ENCODE measurements at regions not wholly inside any gene's neighbourhood (a gene's known extent, or its start where the extent isn't known, plus 50 kb on each side); places are given as distances from the start of the nearest gene placed in this dataset.

DNA sequence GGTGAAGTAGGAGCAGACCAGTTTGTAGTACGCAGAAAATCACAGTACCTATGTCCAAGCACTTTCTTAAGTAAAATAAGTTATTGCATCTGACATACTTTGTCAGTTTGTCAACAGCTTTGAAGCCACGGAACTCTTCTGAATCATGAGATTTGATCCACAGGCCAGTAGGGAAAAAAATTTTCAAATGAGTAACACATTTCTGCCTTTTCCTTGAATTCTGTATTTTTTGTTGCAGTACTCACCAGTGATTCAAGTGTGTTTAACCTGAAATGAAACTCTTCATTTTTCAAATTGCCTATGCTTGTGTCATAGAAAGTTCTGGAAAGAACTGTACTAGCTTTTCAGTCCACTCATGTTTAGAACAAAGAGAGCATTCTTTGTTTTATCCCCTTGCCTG lies 337.7 kb downstream of the GATA3 start:
- WGBS, 2 donors = 74 to 85% methylated on average over 2 of the region's 2 CpGs
- H3K27ac ChIP-seq (ENCODE audit: low read depth in 2 of 2, low read length in 1 of 2) = no peak overlapping the region
- H3K4me1 ChIP-seq (ENCODE audit: control insufficient read depth in 2 of 2, insufficient read depth in 2 of 2, low read length in 1 of 2) = no peaks in the 10 kb centered on the region
- no peaks in the 10 kb centered on the region for H3K36me3 ChIP-seq (ENCODE audit: control insufficient read depth in 2 of 2, insufficient read depth in 2 of 2, low read length in 1 of 2)
- no peak overlapping the region for H3K4me3 ChIP-seq (ENCODE audit: low read depth in 1 of 2, low read length in 2 of 2)
- H3K9me3 ChIP-seq (ENCODE audit: control insufficient read depth in 2 of 2, insufficient read depth in 1 of 2, low read depth in 1 of 2, low read length in 1 of 2) = no peaks in the 10 kb centered on the region
- peaks cover 0 to 4% of the 10 kb centered on the region in 2 donors for H3K27me3 ChIP-seq (ENCODE audit: control insufficient read depth in 1 of 2, insufficient read depth in 2 of 2, low read length in 2 of 2)

DNA sequence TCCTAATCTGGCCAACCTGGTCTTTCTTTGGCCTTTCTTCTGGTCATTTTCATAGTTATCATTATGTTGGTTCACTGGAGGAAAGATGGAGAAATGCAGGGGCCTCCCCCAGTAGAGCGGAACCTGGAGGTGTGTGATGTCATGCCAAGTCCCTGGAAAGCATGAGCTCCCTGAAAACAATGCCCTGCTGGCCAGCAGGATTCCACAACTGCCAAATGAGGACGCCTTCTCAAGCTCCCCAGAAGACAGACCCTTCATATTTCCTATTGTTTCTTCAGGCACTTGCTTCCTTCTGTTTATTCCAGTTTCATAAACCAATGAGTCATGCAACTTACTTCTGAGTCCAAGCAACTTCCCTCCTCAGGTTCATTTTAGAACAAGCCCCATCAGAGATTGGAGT lies 339.0 kb downstream of the GATA3 start:
- WGBS, 2 donors = 63 to 75% methylated on average over 2 of the region's 2 CpGs
- Histone ChIP-seq H3K4me3 (ENCODE audit: low read depth in 1 of 2, low read length in 2 of 2) (no peak overlapping the region), H3K9me3 (ENCODE audit: control insufficient read depth in 2 of 2, insufficient read depth in 1 of 2, low read depth in 1 of 2, low read length in 1 of 2) (no peaks in the 10 kb centered on the region), H3K27me3 (ENCODE audit: control insufficient read depth in 1 of 2, insufficient read depth in 2 of 2, low read length in 2 of 2) (peaks cover 0 to 4% of the 10 kb centered on the region in 2 donors), H3K36me3 (ENCODE audit: control insufficient read depth in 2 of 2, insufficient read depth in 2 of 2, low read length in 1 of 2) (no peaks in the 10 kb centered on the region), H3K27ac (ENCODE audit: low read depth in 2 of 2, low read length in 1 of 2) (no peak overlapping the region), H3K4me1 (ENCODE audit: control insufficient read depth in 2 of 2, insufficient read depth in 2 of 2, low read length in 1 of 2) (no peaks in the 10 kb centered on the region)

DNA sequence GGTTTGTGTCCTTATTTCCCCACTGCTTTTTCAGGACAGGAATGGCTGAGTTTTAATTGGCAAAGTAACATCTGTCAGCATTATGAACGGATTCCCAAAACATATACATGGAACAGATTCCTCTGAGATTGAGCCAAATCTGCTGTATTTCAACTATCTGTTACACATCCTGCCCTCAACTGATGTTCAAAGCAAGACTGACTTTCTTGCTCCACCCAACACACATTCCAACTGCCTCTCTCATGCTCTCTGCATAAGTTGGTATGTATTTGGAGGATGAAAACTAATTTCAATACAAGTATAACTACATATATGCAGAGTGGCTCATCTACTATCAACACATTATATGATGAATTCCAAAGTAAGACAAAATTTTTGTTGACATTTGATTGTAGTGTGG lies 342.2 kb downstream of the GATA3 start:
- Histone ChIP-seq H3K27ac (ENCODE audit: low read depth in 2 of 2, low read length in 1 of 2) (no peak overlapping the region), H3K9me3 (ENCODE audit: control insufficient read depth in 2 of 2, insufficient read depth in 1 of 2, low read depth in 1 of 2, low read length in 1 of 2) (no peaks in the 10 kb centered on the region), H3K36me3 (ENCODE audit: control insufficient read depth in 2 of 2, insufficient read depth in 2 of 2, low read length in 1 of 2) (no peaks in the 10 kb centered on the region), H3K4me1 (ENCODE audit: control insufficient read depth in 2 of 2, insufficient read depth in 2 of 2, low read length in 1 of 2) (no peaks in the 10 kb centered on the region), H3K27me3 (ENCODE audit: control insufficient read depth in 1 of 2, insufficient read depth in 2 of 2, low read length in 2 of 2) (peaks cover 0 to 4% of the 10 kb centered on the region in 2 donors), H3K4me3 (ENCODE audit: low read depth in 1 of 2, low read length in 2 of 2) (no peak overlapping the region)
- 30 to 53% methylated on average over 1 of the region's 1 CpG for WGBS, 2 donors

DNA sequence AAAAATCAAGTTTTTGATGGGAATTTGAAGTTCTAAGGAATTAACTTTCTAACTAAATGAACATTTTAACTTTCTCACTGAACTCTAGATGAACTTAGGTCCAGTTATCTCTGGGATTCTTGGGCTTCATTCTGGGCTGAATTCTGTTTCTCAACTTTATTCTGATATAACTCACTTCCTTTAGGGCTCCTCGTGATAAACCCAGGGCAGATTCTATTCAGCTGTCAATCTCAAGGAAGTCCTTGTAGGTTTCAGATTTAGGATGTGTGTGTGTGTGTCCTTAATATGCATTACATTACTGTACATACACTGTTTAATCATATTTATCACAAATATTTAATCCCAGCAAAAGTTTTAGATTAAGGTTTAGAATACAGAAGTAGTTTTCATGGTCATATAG lies 344.3 kb downstream of the GATA3 start:
- Histone ChIP-seq H3K27me3 (ENCODE audit: control insufficient read depth in 1 of 2, insufficient read depth in 2 of 2, low read length in 2 of 2) (peaks cover 0 to 4% of the 10 kb centered on the region in 2 donors), H3K4me1 (ENCODE audit: control insufficient read depth in 2 of 2, insufficient read depth in 2 of 2, low read length in 1 of 2) (no peaks in the 10 kb centered on the region), H3K9me3 (ENCODE audit: control insufficient read depth in 2 of 2, insufficient read depth in 1 of 2, low read depth in 1 of 2, low read length in 1 of 2) (no peaks in the 10 kb centered on the region), H3K4me3 (ENCODE audit: low read depth in 1 of 2, low read length in 2 of 2) (no peak overlapping the region), H3K36me3 (ENCODE audit: control insufficient read depth in 2 of 2, insufficient read depth in 2 of 2, low read length in 1 of 2) (no peaks in the 10 kb centered on the region), H3K27ac (ENCODE audit: low read depth in 2 of 2, low read length in 1 of 2) (no peak overlapping the region)
- 40 to 60% methylated on average over 1 of the region's 1 CpG for WGBS, 2 donors

DNA sequence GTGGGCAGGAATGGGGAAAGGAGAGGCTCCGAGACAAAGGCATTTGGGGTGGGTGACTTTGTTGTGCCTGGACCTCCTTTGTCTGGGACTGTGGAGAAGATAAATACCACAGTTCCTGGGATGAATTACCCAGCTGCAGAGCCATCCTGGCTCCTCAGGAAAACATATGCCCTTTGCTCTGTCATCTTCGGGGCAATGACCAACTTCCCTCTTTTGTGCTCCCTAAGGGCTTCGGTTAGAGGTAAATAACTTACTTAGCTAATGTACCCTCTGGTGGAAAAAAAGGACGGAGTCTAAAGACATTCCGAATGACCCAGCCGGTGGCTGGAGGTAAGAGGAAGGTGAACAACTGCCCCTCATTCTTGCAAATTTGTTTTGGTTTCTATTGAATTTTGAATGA lies 345.7 kb downstream of the GATA3 start:
- Histone ChIP-seq H3K27ac (ENCODE audit: low read depth in 2 of 2, low read length in 1 of 2) (no peak overlapping the region), H3K4me1 (ENCODE audit: control insufficient read depth in 2 of 2, insufficient read depth in 2 of 2, low read length in 1 of 2) (no peaks in the 10 kb centered on the region), H3K4me3 (ENCODE audit: low read depth in 1 of 2, low read length in 2 of 2) (no peak overlapping the region), H3K36me3 (ENCODE audit: control insufficient read depth in 2 of 2, insufficient read depth in 2 of 2, low read length in 1 of 2) (no peaks in the 10 kb centered on the region), H3K27me3 (ENCODE audit: control insufficient read depth in 1 of 2, insufficient read depth in 2 of 2, low read length in 2 of 2) (peaks cover 0 to 4% of the 10 kb centered on the region in 2 donors), H3K9me3 (ENCODE audit: control insufficient read depth in 2 of 2, insufficient read depth in 1 of 2, low read depth in 1 of 2, low read length in 1 of 2) (no peaks in the 10 kb centered on the region)
- WGBS, 2 donors = 58 to 70% methylated on average over 6 of the region's 6 CpGs

DNA sequence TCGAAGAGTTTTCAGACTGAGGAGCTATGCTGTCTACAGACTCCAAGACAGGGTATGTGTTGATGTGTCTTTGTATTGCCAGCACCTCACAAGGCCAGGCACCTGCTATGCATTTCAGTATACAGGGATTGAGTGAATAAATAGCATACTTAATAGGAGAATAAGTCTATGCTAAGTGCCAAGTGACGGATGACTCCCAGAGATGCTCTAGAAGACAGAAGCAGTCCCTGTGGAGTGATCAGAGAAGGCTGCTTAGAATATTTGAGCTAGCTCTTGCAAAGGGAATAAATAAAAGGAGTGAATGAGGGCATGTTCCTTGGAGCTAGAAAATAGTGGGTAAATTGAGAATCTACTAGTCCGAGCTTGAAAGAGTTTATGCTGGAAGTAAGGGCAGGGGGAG lies 346.4 kb downstream of the GATA3 start:
- no peaks in the 10 kb centered on the region for H3K36me3 ChIP-seq (ENCODE audit: control insufficient read depth in 2 of 2, insufficient read depth in 2 of 2, low read length in 1 of 2)
- WGBS, 2 donors = 66 to 73% methylated on average over 3 of the region's 3 CpGs

DNA sequence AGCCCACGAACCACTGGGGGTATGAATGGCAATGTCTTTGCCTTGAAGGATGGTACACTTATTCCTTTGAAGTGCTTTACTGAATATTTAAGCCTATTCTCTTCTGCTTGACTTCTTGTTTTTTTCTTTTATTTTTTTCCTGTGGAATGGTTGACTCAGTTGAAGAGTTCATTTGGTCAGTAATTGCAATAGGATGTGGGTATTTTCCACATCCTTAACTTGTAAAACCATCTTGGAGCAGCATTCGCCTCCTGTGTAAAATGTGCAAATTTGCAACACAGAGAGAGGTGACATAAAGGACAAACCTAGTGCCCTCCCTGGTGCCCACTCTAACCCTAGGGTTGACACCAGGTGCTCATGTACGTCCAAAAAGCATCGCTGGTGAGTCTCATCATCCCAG lies 347.0 kb downstream of the GATA3 start:
- Histone ChIP-seq H3K36me3 (ENCODE audit: control insufficient read depth in 2 of 2, insufficient read depth in 2 of 2, low read length in 1 of 2) (no peaks in the 10 kb centered on the region), H3K4me1 (ENCODE audit: control insufficient read depth in 2 of 2, insufficient read depth in 2 of 2, low read length in 1 of 2) (no peaks in the 10 kb centered on the region), H3K27me3 (ENCODE audit: control insufficient read depth in 1 of 2, insufficient read depth in 2 of 2, low read length in 2 of 2) (no peaks in the 10 kb centered on the region), H3K27ac (ENCODE audit: low read depth in 2 of 2, low read length in 1 of 2) (no peak overlapping the region), H3K4me3 (ENCODE audit: low read depth in 1 of 2, low read length in 2 of 2) (no peak overlapping the region), H3K9me3 (ENCODE audit: control insufficient read depth in 2 of 2, insufficient read depth in 1 of 2, low read depth in 1 of 2, low read length in 1 of 2) (no peaks in the 10 kb centered on the region)
- WGBS, 2 donors = 84 to 91% methylated on average over 4 of the region's 4 CpGs

More for the DNA sequence above, 346.4 kb downstream of the GATA3 start:
- no peak overlapping the region for H3K4me3 ChIP-seq (ENCODE audit: low read depth in 1 of 2, low read length in 2 of 2)
- H3K27ac ChIP-seq (ENCODE audit: low read depth in 2 of 2, low read length in 1 of 2) = no peak overlapping the region
- H3K4me1 ChIP-seq (ENCODE audit: control insufficient read depth in 2 of 2, insufficient read depth in 2 of 2, low read length in 1 of 2) = no peaks in the 10 kb centered on the region
- H3K27me3 ChIP-seq (ENCODE audit: control insufficient read depth in 1 of 2, insufficient read depth in 2 of 2, low read length in 2 of 2) = peaks cover 0 to 2% of the 10 kb centered on the region in 2 donors
- H3K9me3 ChIP-seq (ENCODE audit: control insufficient read depth in 2 of 2, insufficient read depth in 1 of 2, low read depth in 1 of 2, low read length in 1 of 2) = no peaks in the 10 kb centered on the region

DNA sequence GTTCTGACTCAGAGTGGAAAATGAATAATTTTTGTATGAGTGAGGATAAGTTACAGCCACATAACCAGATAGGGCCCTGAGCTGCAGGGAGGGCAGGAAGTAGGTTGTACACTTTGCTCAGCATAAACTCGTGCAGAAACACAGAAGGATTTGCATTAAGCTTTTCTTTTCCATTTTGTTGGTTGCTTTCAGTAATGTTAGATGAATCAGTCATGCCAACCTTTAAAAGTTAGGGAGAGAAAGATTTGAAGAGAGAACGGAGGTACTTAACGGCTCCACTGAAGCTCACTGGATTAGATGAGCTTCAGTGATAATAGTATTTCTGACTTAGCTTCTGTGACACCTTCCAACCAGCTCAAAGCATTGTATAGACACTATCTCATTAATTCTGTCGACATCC lies 348.1 kb downstream of the GATA3 start:
- Histone ChIP-seq H3K27me3 (ENCODE audit: control insufficient read depth in 1 of 2, insufficient read depth in 2 of 2, low read length in 2 of 2) (no peaks in the 10 kb centered on the region), H3K4me3 (ENCODE audit: low read depth in 1 of 2, low read length in 2 of 2) (no peak overlapping the region), H3K4me1 (ENCODE audit: control insufficient read depth in 2 of 2, insufficient read depth in 2 of 2, low read length in 1 of 2) (no peaks in the 10 kb centered on the region), H3K9me3 (ENCODE audit: control insufficient read depth in 2 of 2, insufficient read depth in 1 of 2, low read depth in 1 of 2, low read length in 1 of 2) (no peaks in the 10 kb centered on the region), H3K36me3 (ENCODE audit: control insufficient read depth in 2 of 2, insufficient read depth in 2 of 2, low read length in 1 of 2) (no peaks in the 10 kb centered on the region), H3K27ac (ENCODE audit: low read depth in 2 of 2, low read length in 1 of 2) (no peak overlapping the region)
- WGBS, 2 donors = 49 to 50% methylated on average over 4 of the region's 4 CpGs

DNA sequence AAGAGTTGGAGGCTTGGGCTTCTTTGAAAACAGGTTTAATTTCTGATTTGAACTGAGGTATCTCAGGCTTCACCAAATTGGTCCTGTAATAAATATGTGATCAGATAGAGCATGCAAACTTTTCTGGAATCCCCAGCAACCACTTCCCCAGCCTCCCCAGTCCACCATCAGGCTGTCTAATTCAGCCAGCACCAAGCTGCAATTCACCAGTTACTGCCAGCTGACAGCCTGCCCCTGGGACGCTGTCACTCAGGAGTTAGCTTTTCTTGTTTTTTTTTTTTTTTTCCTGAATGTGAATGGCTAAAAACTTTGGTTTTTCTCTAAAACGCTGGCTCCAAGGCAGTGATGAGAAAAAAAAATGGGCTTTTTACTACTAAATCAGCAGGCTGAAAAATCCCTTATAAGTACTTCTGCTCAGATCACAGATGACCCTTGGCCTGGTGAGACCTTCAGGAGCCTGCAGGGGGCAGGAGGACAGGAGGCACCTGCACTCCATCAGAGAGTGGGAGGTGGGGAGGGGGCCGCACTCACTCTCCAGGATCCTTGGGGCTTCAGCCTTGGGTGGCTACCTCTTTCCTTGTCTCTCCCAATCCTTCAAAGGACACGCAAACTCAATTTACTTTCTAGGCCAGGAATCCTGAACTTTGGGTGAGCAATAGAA lies 349.4 kb downstream of the GATA3 start:
- Histone ChIP-seq H3K36me3 (ENCODE audit: control insufficient read depth in 2 of 2, insufficient read depth in 2 of 2, low read length in 1 of 2) (no peaks in the 10 kb centered on the region), H3K27me3 (ENCODE audit: control insufficient read depth in 1 of 2, insufficient read depth in 2 of 2, low read length in 2 of 2) (no peaks in the 10 kb centered on the region), H3K4me1 (ENCODE audit: control insufficient read depth in 2 of 2, insufficient read depth in 2 of 2, low read length in 1 of 2) (no peaks in the 10 kb centered on the region), H3K4me3 (ENCODE audit: low read depth in 1 of 2, low read length in 2 of 2) (no peak overlapping the region), H3K9me3 (ENCODE audit: control insufficient read depth in 2 of 2, insufficient read depth in 1 of 2, low read depth in 1 of 2, low read length in 1 of 2) (no peaks in the 10 kb centered on the region), H3K27ac (ENCODE audit: low read depth in 2 of 2, low read length in 1 of 2) (no peak overlapping the region)
- WGBS, 2 donors = 73 to 75% methylated on average over 4 of the region's 4 CpGs

DNA sequence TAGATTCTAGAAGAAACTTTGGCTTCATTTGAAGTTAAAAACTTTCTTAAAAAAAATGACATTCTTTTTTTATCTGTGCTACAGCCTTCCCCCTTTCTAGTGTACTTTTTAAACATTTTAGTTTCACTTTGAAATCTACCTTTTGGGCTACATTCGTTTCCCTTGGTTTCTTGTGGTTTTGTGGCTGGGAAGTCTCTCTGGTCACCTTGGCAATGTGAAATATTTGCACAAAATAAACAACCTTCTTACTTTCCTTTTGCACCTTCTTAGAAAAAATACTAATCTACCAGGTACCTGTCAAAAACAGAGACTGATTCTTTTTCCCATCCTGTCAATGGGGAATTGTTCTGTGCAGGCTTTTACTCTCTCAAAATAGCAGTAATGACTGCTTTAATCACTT lies 350.2 kb downstream of the GATA3 start:
- no peaks in the 10 kb centered on the region for H3K9me3 ChIP-seq (ENCODE audit: control insufficient read depth in 2 of 2, insufficient read depth in 1 of 2, low read depth in 1 of 2, low read length in 1 of 2)
- 25 to 26% methylated on average over 1 of the region's 1 CpG for WGBS, 2 donors
- no peak overlapping the region for H3K4me3 ChIP-seq (ENCODE audit: low read depth in 1 of 2, low read length in 2 of 2)
- H3K27me3 ChIP-seq (ENCODE audit: control insufficient read depth in 1 of 2, insufficient read depth in 2 of 2, low read length in 2 of 2) = no peaks in the 10 kb centered on the region
- no peaks in the 10 kb centered on the region for H3K36me3 ChIP-seq (ENCODE audit: control insufficient read depth in 2 of 2, insufficient read depth in 2 of 2, low read length in 1 of 2)
- no peaks in the 10 kb centered on the region for H3K4me1 ChIP-seq (ENCODE audit: control insufficient read depth in 2 of 2, insufficient read depth in 2 of 2, low read length in 1 of 2)
- no peak overlapping the region for H3K27ac ChIP-seq (ENCODE audit: low read depth in 2 of 2, low read length in 1 of 2)

Data from esophagus (tissue), 2 donors.